NB4 (cell line): ENCODE measurements at regions not wholly inside any gene's neighbourhood (a gene's known extent, or its start where the extent isn't known, plus 50 kb on each side); places are given as distances from the start of the nearest gene placed in this dataset.

Source experiments
- DNase-seq: peaks from one replicate; pipeline ENCODE4 v3.0.0; 2010; ENCODE audit warnings: low read depth
- H3K4me3 ChIP-seq: one replicate; pipeline ENCODE4 v1.5.1; 2011; ENCODE audit warnings: mild to moderate bottlenecking, low read depth, low read length, moderate library complexity
- MYC ChIP-seq: IDR thresholded peaks from 2 replicates; pipeline ENCODE4 v1.6.1; 2011; ENCODE audit warnings: low read depth, low read length
- POLR2A ChIP-seq: IDR thresholded peaks from 2 replicates; pipeline ENCODE4 v1.6.1; 2011; ENCODE audit warnings: mild to moderate bottlenecking; ENCODE audit not compliant: insufficient read length; ENCODE audit errors: extremely low read depth
- TF ChIP-seq, protein P1 (sequence below): IDR thresholded peaks from 2 replicates; pipeline ENCODE4 v1.6.1; 2011; ENCODE audit warnings: low read depth, low read length
- TF ChIP-seq, protein P2 (sequence below): IDR thresholded peaks from one replicate; pipeline ENCODE4 v1.5.1; 2012; ENCODE audit warnings: low read depth, low read length

DNA sequence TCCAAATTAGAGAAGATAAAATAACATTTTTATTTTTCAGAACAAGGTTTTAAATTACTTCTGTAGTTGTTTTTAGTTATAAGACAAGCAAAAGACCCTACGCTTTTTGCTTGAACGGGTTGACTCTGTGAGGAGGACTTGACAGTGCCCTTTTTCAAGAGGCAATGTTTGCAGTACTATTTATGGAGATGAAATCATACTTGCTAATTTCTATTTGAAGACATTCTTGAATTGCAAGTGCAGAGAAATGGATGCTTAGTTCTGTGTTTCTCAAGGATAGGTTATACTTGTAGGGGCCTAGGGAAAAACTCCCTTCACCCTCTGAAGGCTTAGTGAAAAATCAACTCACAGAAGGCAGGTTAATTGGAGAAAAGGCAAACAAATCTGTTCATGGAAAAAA is 1229.5 kb downstream of the REEP3 start:
- no peak for TF ChIP-seq POLR2A
- TF ChIP-seq, protein P1, sequence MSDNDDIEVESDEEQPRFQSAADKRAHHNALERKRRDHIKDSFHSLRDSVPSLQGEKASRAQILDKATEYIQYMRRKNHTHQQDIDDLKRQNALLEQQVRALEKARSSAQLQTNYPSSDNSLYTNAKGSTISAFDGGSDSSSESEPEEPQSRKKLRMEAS, result no peak
- TF ChIP-seq, protein P2, sequence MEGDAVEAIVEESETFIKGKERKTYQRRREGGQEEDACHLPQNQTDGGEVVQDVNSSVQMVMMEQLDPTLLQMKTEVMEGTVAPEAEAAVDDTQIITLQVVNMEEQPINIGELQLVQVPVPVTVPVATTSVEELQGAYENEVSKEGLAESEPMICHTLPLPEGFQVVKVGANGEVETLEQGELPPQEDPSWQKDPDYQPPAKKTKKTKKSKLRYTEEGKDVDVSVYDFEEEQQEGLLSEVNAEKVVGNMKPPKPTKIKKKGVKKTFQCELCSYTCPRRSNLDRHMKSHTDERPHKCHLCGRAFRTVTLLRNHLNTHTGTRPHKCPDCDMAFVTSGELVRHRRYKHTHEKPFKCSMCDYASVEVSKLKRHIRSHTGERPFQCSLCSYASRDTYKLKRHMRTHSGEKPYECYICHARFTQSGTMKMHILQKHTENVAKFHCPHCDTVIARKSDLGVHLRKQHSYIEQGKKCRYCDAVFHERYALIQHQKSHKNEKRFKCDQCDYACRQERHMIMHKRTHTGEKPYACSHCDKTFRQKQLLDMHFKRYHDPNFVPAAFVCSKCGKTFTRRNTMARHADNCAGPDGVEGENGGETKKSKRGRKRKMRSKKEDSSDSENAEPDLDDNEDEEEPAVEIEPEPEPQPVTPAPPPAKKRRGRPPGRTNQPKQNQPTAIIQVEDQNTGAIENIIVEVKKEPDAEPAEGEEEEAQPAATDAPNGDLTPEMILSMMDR, result no peak
- no peak for TF ChIP-seq MYC
- DNase-seq, result no peak
- no peak overlapping the region for H3K4me3 ChIP-seq

DNA sequence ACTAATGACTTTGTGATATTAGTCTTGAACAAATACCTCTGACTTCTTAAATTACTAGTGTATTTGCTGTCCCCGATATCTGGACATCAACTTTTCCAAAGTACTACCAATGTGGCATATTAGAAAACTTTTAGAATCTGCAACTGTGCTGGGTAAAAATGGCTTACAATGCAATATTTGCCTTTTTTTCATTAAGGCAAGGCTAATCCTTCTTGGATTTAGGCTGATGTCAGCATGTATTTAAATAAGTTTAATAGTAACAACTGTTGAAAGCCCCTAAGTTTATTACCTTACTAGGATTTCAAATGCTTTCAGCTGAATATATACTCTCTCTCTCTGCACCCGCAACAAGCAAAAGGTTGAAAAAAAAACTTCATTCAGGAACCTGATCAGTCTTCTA is 1232.3 kb downstream of the REEP3 start:
- TF ChIP-seq, protein P2, result no peak
- TF ChIP-seq, protein P1, result no peak
- TF ChIP-seq POLR2A (no peak), MYC (no peak)
- H3K4me3 ChIP-seq, result no peak overlapping the region
- no peak for DNase-seq

DNA sequence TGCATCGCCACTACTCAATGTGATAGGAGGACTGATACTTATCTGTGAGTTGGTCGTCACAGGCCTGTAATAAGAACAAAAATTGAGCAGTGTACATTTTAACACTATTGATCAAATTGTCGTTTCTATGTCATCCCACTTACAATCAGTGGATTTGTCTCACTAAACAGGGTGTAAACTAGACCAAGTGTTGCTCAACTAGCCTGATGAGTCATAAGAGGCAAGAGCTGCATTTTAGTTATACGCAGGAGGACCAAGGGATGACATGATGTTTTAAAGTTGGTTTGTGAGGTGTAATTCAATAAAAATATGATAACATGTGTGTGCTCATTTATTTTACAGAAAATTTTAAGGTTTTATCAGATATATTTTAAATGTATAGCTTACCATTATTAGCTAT is 1239.2 kb downstream of the REEP3 start:
- DNase-seq, result peak; percentile 48
- H3K4me3 ChIP-seq, result no peak overlapping the region
- TF ChIP-seq, protein P2, result no peak
- TF ChIP-seq MYC, result no peak
- no peak for TF ChIP-seq POLR2A
- TF ChIP-seq, protein P1, result no peak

DNA sequence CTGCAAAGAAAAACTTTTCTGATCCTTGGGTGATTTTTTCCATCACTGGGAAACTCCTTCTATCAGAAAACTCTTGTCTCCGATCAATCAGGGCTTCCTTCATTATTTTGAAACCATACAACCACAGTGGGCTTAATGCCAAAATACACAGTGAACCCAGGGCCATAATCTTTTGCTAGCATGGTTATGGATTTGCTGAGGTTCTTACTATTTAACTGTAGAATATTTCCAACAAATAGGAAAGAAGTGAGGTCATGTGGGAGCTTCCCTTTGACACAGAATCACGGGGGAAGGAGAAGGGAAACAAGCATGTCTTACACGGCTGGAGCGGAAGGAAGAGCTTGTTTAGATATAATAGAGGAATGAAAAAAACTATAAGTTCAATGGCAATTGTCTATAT is 1241.7 kb downstream of the REEP3 start:
- TF ChIP-seq MYC (no peak), POLR2A (no peak)
- TF ChIP-seq, protein P1, result no peak
- TF ChIP-seq, protein P2, result no peak
- no peak for DNase-seq
- no peak overlapping the region for H3K4me3 ChIP-seq

DNA sequence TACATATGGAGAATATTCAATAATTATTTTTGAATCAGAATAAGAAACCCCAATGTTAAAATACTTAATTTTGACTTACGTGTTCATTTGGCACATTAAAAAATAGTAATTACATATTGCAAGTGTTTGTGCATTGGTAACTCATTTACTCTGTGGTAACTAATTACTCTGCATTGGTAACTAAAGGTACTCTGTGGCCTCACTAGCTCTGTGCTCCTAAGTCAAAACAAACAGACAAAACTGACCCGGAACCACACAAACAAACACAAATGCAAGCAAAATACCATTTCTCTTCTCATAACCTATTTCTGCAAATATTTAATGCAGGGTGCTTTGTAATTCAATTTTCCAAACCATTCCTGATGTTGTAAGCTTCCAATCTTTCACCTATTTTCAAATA is 1244.3 kb downstream of the REEP3 start:
- TF ChIP-seq, protein P2, result no peak
- TF ChIP-seq, protein P1, result no peak
- no peak for DNase-seq
- no peak overlapping the region for H3K4me3 ChIP-seq
